ENCODE measurements at regions not wholly inside any gene's neighbourhood (a gene's known extent, or its start where the extent isn't known, plus 50 kb on each side); places are given as distances from the start of the nearest gene placed in this dataset.

DNA sequence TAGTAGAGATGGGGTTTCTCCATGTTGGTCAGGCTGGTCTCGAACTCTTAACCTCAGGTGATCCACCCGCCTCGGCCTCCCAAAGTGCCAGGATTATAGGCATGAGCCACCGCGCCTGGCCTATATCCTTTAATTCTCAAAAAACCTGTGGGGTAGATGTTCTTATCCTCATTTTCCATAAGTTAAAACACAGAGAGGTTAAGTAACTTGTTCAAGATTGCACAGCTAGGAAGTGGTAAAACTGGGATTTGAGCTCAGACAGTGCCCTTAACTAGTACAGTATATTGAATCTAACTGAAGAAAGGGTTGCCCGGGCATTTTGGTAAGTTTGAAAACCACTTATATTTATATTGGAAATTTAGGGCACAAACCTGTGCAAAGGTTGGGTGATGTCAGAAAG, 116.0 kb downstream of the GLUD2 start:
- in situ Hi-C loops (cut with MboI; ENCODE audit: low sequenced_read_pairs, unreplicated experiment): no loop called here
- TF ChIP-seq, protein P1, sequence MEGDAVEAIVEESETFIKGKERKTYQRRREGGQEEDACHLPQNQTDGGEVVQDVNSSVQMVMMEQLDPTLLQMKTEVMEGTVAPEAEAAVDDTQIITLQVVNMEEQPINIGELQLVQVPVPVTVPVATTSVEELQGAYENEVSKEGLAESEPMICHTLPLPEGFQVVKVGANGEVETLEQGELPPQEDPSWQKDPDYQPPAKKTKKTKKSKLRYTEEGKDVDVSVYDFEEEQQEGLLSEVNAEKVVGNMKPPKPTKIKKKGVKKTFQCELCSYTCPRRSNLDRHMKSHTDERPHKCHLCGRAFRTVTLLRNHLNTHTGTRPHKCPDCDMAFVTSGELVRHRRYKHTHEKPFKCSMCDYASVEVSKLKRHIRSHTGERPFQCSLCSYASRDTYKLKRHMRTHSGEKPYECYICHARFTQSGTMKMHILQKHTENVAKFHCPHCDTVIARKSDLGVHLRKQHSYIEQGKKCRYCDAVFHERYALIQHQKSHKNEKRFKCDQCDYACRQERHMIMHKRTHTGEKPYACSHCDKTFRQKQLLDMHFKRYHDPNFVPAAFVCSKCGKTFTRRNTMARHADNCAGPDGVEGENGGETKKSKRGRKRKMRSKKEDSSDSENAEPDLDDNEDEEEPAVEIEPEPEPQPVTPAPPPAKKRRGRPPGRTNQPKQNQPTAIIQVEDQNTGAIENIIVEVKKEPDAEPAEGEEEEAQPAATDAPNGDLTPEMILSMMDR (IDR thresholded peaks at IDR 0.05; ENCODE audit: borderline replicate concordance, control extremely low read depth, extremely low read depth, insufficient read depth, missing control alignments): no peak
- no peak for DNase-seq (ENCODE audit: low spot score)

DNA sequence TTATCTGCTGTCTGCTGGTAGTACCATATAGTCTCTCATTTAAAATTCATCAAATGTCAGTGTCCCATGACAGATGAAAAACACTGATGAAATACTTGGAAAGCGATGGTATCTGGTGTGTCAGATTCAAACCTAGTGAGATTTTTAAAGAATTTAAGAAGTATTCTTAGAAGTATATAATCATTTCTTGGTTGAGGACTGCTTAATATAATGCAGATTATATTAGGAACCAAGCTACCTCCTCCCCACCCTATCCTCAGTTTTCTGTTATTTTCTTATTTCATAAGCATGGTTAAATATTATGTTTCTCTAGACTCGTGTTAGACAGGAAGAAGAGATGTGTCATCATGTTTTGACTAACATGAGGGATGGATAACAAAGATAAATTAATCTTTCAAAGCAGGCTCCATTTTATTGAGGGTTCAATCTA, 118.5 kb downstream of the GLUD2 start:
- no peak for DNase-seq (ENCODE audit: low spot score)
- TF ChIP-seq, protein P1 (IDR thresholded peaks at IDR 0.05; ENCODE audit: borderline replicate concordance, control extremely low read depth, extremely low read depth, insufficient read depth, missing control alignments): no peak
- in situ Hi-C loops (cut with MboI; ENCODE audit: low sequenced_read_pairs, unreplicated experiment): no loop called here

- DNase-seq (ENCODE audit: low spot score): no peak
- TF ChIP-seq, protein P1 (IDR thresholded peaks at IDR 0.05; ENCODE audit: borderline replicate concordance, control extremely low read depth, extremely low read depth, insufficient read depth, missing control alignments): no peak
- in situ Hi-C loops (cut with MboI; ENCODE audit: low sequenced_read_pairs, unreplicated experiment): no loop called here
These were observed 122.0 kb downstream of the GLUD2 start for GRCh38 chrX:121169099-121170035.

DNA sequence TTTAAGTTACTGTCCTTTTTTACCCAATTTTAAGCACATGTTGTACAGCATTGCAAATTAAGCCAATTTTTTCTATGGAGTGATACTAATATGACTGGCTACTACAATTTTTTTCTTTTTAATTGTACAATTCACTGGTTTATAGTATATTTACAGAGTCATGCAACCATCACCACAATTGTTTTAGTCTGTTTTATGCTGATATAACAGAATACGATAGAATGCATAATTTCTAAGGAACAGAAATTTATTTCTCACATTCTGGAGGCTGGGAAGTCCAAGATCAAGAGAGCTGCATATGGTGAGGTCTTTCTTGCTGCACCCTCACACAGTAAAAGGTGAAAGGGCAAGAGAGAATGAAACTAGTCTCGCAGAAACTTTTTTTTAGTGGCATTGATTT, 125.3 kb downstream of the GLUD2 start:
- no peak for DNase-seq (ENCODE audit: low spot score)
- TF ChIP-seq, protein P1 (IDR thresholded peaks at IDR 0.05; ENCODE audit: borderline replicate concordance, control extremely low read depth, extremely low read depth, insufficient read depth, missing control alignments): no peak
- in situ Hi-C loops (cut with MboI; ENCODE audit: low sequenced_read_pairs, unreplicated experiment): no loop called here

DNA sequence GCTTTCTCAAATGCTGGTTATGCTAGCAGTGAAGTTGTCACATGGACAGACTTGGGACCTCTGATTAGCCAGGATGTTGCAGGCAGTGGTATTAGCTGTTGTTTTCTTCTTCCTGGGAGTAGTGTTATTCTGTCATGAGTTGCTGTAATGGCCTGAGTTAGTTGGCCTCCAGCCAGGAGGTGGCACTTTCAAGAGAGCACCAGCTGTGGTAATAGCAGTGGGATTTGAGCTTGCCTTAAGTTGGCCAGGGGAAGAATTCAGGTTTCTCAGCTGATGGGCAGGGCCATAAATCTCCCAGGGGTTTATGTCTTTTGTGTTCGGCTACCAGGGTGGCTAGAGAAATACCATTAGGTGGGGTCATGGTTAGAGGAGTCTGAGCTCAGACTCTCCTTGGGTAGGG, 132.6 kb downstream of the GLUD2 start:
- in situ Hi-C loops (cut with MboI; ENCODE audit: low sequenced_read_pairs, unreplicated experiment): no loop called here
- TF ChIP-seq, protein P1 (IDR thresholded peaks at IDR 0.05; ENCODE audit: borderline replicate concordance, control extremely low read depth, extremely low read depth, insufficient read depth, missing control alignments): no peak
- DNase-seq (ENCODE audit: low spot score): no peak

- DNase-seq (ENCODE audit: low spot score): no peak
- in situ Hi-C loops (cut with MboI; ENCODE audit: low sequenced_read_pairs, unreplicated experiment): no loop called here
- TF ChIP-seq, protein P1 (IDR thresholded peaks at IDR 0.05; ENCODE audit: borderline replicate concordance, control extremely low read depth, extremely low read depth, insufficient read depth, missing control alignments): no peak
These were observed 144.4 kb downstream of the GLUD2 start for GRCh38 chrX:121191779-121192178.
